ENCODE measurements at regions not wholly inside any gene's neighbourhood (a gene's known extent, or its start where the extent isn't known, plus 50 kb on each side); places are given as distances from the start of the nearest gene placed in this dataset.

DNA sequence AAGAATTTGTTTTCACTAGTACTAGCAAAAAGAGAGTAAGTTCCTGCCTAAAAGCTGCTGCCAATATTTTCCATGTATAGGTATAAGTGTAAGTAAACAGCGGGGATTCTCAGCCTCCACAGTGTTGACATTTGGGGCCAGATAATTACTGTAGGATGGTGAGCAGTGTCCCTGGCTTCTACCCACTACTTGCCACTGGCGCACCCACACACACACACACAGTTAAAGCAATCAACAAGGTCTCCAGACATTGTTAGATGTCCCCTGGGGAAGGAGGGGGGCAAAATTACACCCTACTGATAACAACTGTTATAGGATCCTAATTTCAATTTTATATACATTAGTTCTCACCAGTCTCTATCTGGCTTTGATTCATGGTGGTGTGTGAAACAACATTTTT lies 417.0 kb upstream of the PSMD7 start:
- CTCF ChIA-PET (ENCODE audit: partially characterized antibody): interaction anchor here (1.1 to 1.9 kb wide), 4 partner anchors 12 to 258 kb away, joined by 3 to 12 read pairs (median 4); no protein-coding TSS in a partner anchor
- Histone ChIP-seq H2AK5ac (ENCODE audit: low read depth, low read length) (no peak overlapping the region), H4K20me1 (replicated peaks in 1 of 2; ENCODE audit: control insufficient read depth in 1 of 2, insufficient read depth in 2 of 2, low read length in 2 of 2) (no peaks in the 10 kb centered on the region), H4K8ac (ENCODE audit: extremely low read depth, insufficient read depth, low read length) (no peak overlapping the region), H2BK120ac (replicated peaks; ENCODE audit: low read depth, low read length) (no peak overlapping the region), H3K4ac (replicated peaks; ENCODE audit: insufficient read length, low read depth, low read length) (no peak overlapping the region), H3K9me3 (ENCODE audit: insufficient read depth in 2 of 2, low read depth in 1 of 2, low read length in 1 of 2) (no peaks in the 10 kb centered on the region), H2BK5ac (ENCODE audit: low read depth, low read length) (no peak overlapping the region), H4K91ac (replicated peaks; ENCODE audit: insufficient read length, low read length) (no peak overlapping the region), H3K23me2 (ENCODE audit: low read depth, low read length) (no peaks in the 10 kb centered on the region), H3K9ac (replicated peaks in 1 of 4; ENCODE audit: extremely low read depth in 1 of 4, low read depth in 3 of 4, low read length in 3 of 4) (no peak overlapping the region), H3K56ac (replicated peaks; ENCODE audit: insufficient read length, low read depth, low read length) (no peak overlapping the region), H2BK12ac (ENCODE audit: low read depth, low read length) (no peak overlapping the region), H3K79me1 (ENCODE audit: low read depth, low read length) (no peaks in the 10 kb centered on the region), H3K4me1 (replicated peaks in 1 of 4; ENCODE audit: control insufficient read depth in 3 of 4, insufficient read depth in 4 of 4, low read length in 3 of 4) (peaks cover 0 to 4% (median 1%) of the 10 kb centered on the region in 4 experiments; a peak in 3 of 7 replicates), H3K27ac (ENCODE audit: low read depth, low read length) (no peak overlapping the region), H3K4me3 (ENCODE audit: extremely low read depth in 1 of 4, insufficient read depth in 2 of 4, low read depth in 3 of 4, low read length in 4 of 4) (no peak overlapping the region), H3K79me2 (ENCODE audit: control insufficient read depth in 1 of 2, insufficient read depth in 2 of 2, low read length in 2 of 2) (no peaks in the 10 kb centered on the region), H4K5ac (ENCODE audit: insufficient read length, low read depth, low read length) (no peak overlapping the region), H2AFZ (ENCODE audit: low read length) (no peak overlapping the region), H3K4me2 (ENCODE audit: insufficient read depth in 1 of 2, low read depth in 2 of 2, low read length in 2 of 2) (no peak overlapping the region), H3K27me3 (replicated peaks in 1 of 4; ENCODE audit: control insufficient read depth in 3 of 4, extremely low read depth in 1 of 4, insufficient read depth in 3 of 4, low read length in 3 of 4) (no peaks in the 10 kb centered on the region), H2BK20ac (ENCODE audit: low read length) (no peak overlapping the region), H3K23ac (ENCODE audit: insufficient read length) (no peak overlapping the region), H2BK15ac (ENCODE audit: low read length) (no peak overlapping the region), H3K18ac (ENCODE audit: extremely low read depth, low read length) (no peak overlapping the region), H3K36me3 (ENCODE audit: control insufficient read depth in 2 of 4, insufficient read depth in 4 of 4, low read length in 3 of 4) (no peaks in the 10 kb centered on the region), H3K14ac (ENCODE audit: insufficient read length) (no peak overlapping the region)
- 84% methylated on average over 2 of the region's 2 CpGs; no CpG with 5 or more reads in 1 of the 2 experiments for WGBS, 2 experiments (ENCODE audit: extremely low coverage in 1 of 2, insufficient coverage in 1 of 2, insufficient read length in 1 of 2, insufficient replicate concordance in 2 of 2, low coverage in 1 of 2, low lambda C conversion rate in 2 of 2, missing lambda C conversion rate in 1 of 2)
- FAIRE-seq (no peak), DNase-seq (ENCODE audit: low read depth in 1 of 2, low spot score in 2 of 2) (no peak)
- POLR2A ChIA-PET (ENCODE audit: partially characterized antibody): no interaction called here
- no peak for TF ChIP-seq BACH1 (IDR thresholded peaks at IDR 0.05; ENCODE audit: low read length)
- TF ChIP-seq RXRA (IDR thresholded peaks at IDR 0.05; ENCODE audit: insufficient read depth, low read depth, low read length): no peak
- TF ChIP-seq CHD2 (IDR thresholded peaks at IDR 0.05; ENCODE audit: low read length): no peak
- no peak for TF ChIP-seq RNF2 (IDR thresholded peaks at IDR 0.05; ENCODE audit: borderline replicate concordance, low read depth, low read length, missing control alignments, poor library complexity, severe bottlenecking)
- TF ChIP-seq, protein P1, sequence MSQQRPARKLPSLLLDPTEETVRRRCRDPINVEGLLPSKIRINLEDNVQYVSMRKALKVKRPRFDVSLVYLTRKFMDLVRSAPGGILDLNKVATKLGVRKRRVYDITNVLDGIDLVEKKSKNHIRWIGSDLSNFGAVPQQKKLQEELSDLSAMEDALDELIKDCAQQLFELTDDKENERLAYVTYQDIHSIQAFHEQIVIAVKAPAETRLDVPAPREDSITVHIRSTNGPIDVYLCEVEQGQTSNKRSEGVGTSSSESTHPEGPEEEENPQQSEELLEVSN (IDR thresholded peaks at IDR 0.05): no peak
- no peak for TF ChIP-seq RAD21 (IDR thresholded peaks at IDR 0.05 in 1 of 2, conservative IDR thresholded peaks at IDR 0.05 in 1 of 2; ENCODE audit: low read depth in 2 of 2, low read length in 2 of 2)
- no peak for TF ChIP-seq JUN (IDR thresholded peaks at IDR 0.05; ENCODE audit: low read depth, low read length)

Measured in H1 (cell line).